Suprapubic skin (tissue), 4 donors: ENCODE measurements at regions not wholly inside any gene's neighbourhood (a gene's known extent, or its start where the extent isn't known, plus 50 kb on each side); places are given as distances from the start of the nearest gene placed in this dataset.

Source experiments
- CTCF ChIP-seq, 2 donors: fragments of 200-600 bp in 1 of 2; fragments of 450-650 bp in 1 of 2; sonication (generic) in 1 of 2; IDR thresholded peaks; one replicate each; pipeline ENCODE4 v1.5.1; 2016 to 2019; ENCODE audit warnings: antibody characterized with exemption in 2 of 2, mild to moderate bottlenecking in 1 of 2, moderate library complexity in 1 of 2
- EP300 ChIP-seq: sonication (generic); formaldehyde crosslinking; IDR thresholded peaks from one replicate; pipeline ENCODE4 v1.6.1; 2017; ENCODE audit warnings: antibody characterized with exemption
- POLR2A ChIP-seq, 2 donors: fragments of 450-650 bp; IDR thresholded peaks; one replicate each; pipeline ENCODE4 v1.6.1; 2017; ENCODE audit warnings: antibody characterized with exemption in 2 of 2, mild to moderate bottlenecking in 2 of 2, moderate library complexity in 2 of 2
- POLR2AphosphoS5 ChIP-seq, 3 donors: sonication (generic); formaldehyde crosslinking; IDR thresholded peaks; one replicate each; pipeline ENCODE4 v1.6.1; 2017; ENCODE audit warnings: antibody characterized with exemption in 3 of 3

- no peak for TF ChIP-seq CTCF (IDR thresholded peaks at IDR 0.05)
- TF ChIP-seq POLR2AphosphoS5 (IDR thresholded peaks at IDR 0.05) = no peak
- no peak for TF ChIP-seq POLR2A (IDR thresholded peaks at IDR 0.05)
- TF ChIP-seq EP300 = no peak
Observed at GRCh38 chr2:175580652-175581051, 399.1 kb upstream of the ATP5MC3 start.
